ENCODE measurements at regions not wholly inside any gene's neighbourhood (a gene's known extent, or its start where the extent isn't known, plus 50 kb on each side); places are given as distances from the start of the nearest gene placed in this dataset.

- TF ChIP-seq ZNF274 (IDR thresholded peaks at IDR 0.05; ENCODE audit: low read depth, low read length) (no peak), SUZ12 (IDR thresholded peaks at IDR 0.05; ENCODE audit: extremely low read depth, insufficient read depth, insufficient read length) (no peak)
Measured at GRCh38 chr20:53728359-53728758, 134.7 kb upstream of the ZNF217 start.
